GM12874 (cell line): ENCODE measurements at regions not wholly inside any gene's neighbourhood (a gene's known extent, or its start where the extent isn't known, plus 50 kb on each side); places are given as distances from the start of the nearest gene placed in this dataset.

ENCODE experiments used
- CTCF ChIP-seq: IDR thresholded peaks from 2 replicates; pipeline ENCODE4 v1.5.1; 2011; ENCODE audit warnings: low read depth, mild to moderate bottlenecking, control low read depth, low read length, moderate library complexity; ENCODE audit not compliant: insufficient read depth

GRCh38 chr22:22817468-22818201, 70.0 kb upstream of the IGLL5 start:
- TF ChIP-seq CTCF = peak; percentile 10; the same call in 1 of the 2 replicates

- TF ChIP-seq CTCF = no peak
These were observed 69.4 kb upstream of the IGLL5 start for GRCh38 chr22:22818202-22818538.

GRCh38 chr22:22818861-22819855, 68.5 kb upstream of the IGLL5 start:
- no peak for TF ChIP-seq CTCF

GRCh38 chr22:22820076-22820475, 67.5 kb upstream of the IGLL5 start:
- no peak for TF ChIP-seq CTCF

GRCh38 chr22:22820626-22821025, 67.0 kb upstream of the IGLL5 start:
- TF ChIP-seq CTCF = no peak

- TF ChIP-seq CTCF = no peak
These were observed 66.3 kb upstream of the IGLL5 start for GRCh38 chr22:22821340-22821739.

- TF ChIP-seq CTCF = no peak
These were observed 65.5 kb upstream of the IGLL5 start for GRCh38 chr22:22822106-22822505.
